ENCODE measurements at regions not wholly inside any gene's neighbourhood (a gene's known extent, or its start where the extent isn't known, plus 50 kb on each side); places are given as distances from the start of the nearest gene placed in this dataset.

GRCh38 chr2:104438481-104438880 is 415.4 kb upstream of the POU3F3 start:
- H3K9ac ChIP-seq (ENCODE audit: low read length), result no peak overlapping the region
- no peaks in the 10 kb centered on the region for H3K9me3 ChIP-seq (replicated peaks; ENCODE audit: insufficient read depth, low read length)
- H3K36me3 ChIP-seq (replicated peaks; ENCODE audit: insufficient read depth, low read length), result no peaks in the 10 kb centered on the region
- no peak for TF ChIP-seq EZH2phosphoT487 (IDR thresholded peaks at IDR 0.05; ENCODE audit: low read length)
- TF ChIP-seq, protein P1, sequence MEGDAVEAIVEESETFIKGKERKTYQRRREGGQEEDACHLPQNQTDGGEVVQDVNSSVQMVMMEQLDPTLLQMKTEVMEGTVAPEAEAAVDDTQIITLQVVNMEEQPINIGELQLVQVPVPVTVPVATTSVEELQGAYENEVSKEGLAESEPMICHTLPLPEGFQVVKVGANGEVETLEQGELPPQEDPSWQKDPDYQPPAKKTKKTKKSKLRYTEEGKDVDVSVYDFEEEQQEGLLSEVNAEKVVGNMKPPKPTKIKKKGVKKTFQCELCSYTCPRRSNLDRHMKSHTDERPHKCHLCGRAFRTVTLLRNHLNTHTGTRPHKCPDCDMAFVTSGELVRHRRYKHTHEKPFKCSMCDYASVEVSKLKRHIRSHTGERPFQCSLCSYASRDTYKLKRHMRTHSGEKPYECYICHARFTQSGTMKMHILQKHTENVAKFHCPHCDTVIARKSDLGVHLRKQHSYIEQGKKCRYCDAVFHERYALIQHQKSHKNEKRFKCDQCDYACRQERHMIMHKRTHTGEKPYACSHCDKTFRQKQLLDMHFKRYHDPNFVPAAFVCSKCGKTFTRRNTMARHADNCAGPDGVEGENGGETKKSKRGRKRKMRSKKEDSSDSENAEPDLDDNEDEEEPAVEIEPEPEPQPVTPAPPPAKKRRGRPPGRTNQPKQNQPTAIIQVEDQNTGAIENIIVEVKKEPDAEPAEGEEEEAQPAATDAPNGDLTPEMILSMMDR (IDR thresholded peaks at IDR 0.05; ENCODE audit: low read length), result no peak
- no peak for TF ChIP-seq EZH2 (optimal IDR thresholded peaks at IDR 0.05; ENCODE audit: low read depth, low read length)
- no peak overlapping the region for H3K27ac ChIP-seq (ENCODE audit: low read length)
- H3K4me1 ChIP-seq (ENCODE audit: low read length), result no peaks in the 10 kb centered on the region
- DNase-seq, result no peak
- H4K20me1 ChIP-seq (ENCODE audit: insufficient read depth, low read length), result no peaks in the 10 kb centered on the region
- no peaks in the 10 kb centered on the region for H3K79me2 ChIP-seq (ENCODE audit: low read length)
- no peak overlapping the region for H3K4me3 ChIP-seq (ENCODE audit: low read length)
- no peaks in the 10 kb centered on the region for H3K27me3 ChIP-seq (replicated peaks; ENCODE audit: insufficient read depth, low read length)
- H3K4me2 ChIP-seq (ENCODE audit: low read depth, low read length), result no peak overlapping the region
- H3K9me2 ChIP-seq (replicated peaks; ENCODE audit: insufficient read depth, low read length), result no peaks in the 10 kb centered on the region
- H2AFZ ChIP-seq (ENCODE audit: low read length), result no peak overlapping the region
- no peaks in the 10 kb centered on the region for H3F3A ChIP-seq (ENCODE audit: insufficient read depth, low read length)

- Histone ChIP-seq H4K20me1 (ENCODE audit: insufficient read depth, low read length) (no peaks in the 10 kb centered on the region), H3K9ac (ENCODE audit: low read length) (no peak overlapping the region), H2AFZ (ENCODE audit: low read length) (no peak overlapping the region), H3K9me2 (replicated peaks; ENCODE audit: insufficient read depth, low read length) (no peaks in the 10 kb centered on the region), H3K9me3 (replicated peaks; ENCODE audit: insufficient read depth, low read length) (no peaks in the 10 kb centered on the region), H3K27ac (ENCODE audit: low read length) (no peak overlapping the region), H3K27me3 (replicated peaks; ENCODE audit: insufficient read depth, low read length) (no peaks in the 10 kb centered on the region), H3K4me1 (ENCODE audit: low read length) (no peaks in the 10 kb centered on the region), H3K4me2 (ENCODE audit: low read depth, low read length) (no peak overlapping the region), H3K79me2 (ENCODE audit: low read length) (no peaks in the 10 kb centered on the region), H3K4me3 (ENCODE audit: low read length) (no peak overlapping the region), H3F3A (ENCODE audit: insufficient read depth, low read length) (no peaks in the 10 kb centered on the region), H3K36me3 (replicated peaks; ENCODE audit: insufficient read depth, low read length) (no peaks in the 10 kb centered on the region)
- DNase-seq, result no peak
- TF ChIP-seq EZH2 (optimal IDR thresholded peaks at IDR 0.05; ENCODE audit: low read depth, low read length), result no peak
- TF ChIP-seq, protein P1 (IDR thresholded peaks at IDR 0.05; ENCODE audit: low read length), result no peak
- TF ChIP-seq EZH2phosphoT487 (IDR thresholded peaks at IDR 0.05; ENCODE audit: low read length), result no peak
Measured at GRCh38 chr2:104443145-104443544, 410.8 kb upstream of the POU3F3 start.

DNA sequence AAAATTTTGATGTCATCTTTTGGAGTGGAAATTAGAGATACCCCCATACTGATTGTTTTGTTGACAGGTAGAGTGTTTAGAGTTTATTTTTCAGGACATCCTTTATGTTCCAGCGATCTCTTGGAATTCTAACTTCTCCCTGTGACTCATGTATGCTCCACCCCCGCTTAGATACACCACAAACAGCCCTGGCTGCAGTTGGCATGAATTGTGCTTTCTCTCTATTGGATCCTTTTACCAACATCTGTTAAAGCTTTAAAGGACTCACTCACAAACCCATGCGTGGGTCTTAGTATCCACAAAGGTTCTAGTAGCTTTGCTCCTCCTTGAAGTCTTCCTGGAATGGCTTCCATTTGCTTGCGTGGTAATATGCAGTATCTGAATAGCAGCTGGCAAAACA is 409.5 kb upstream of the POU3F3 start:
- Histone ChIP-seq H2AFZ (ENCODE audit: low read length) (no peak overlapping the region), H3K9me3 (replicated peaks; ENCODE audit: insufficient read depth, low read length) (no peaks in the 10 kb centered on the region)

More for the DNA sequence above, 409.5 kb upstream of the POU3F3 start:
- Histone ChIP-seq H3F3A (ENCODE audit: insufficient read depth, low read length) (no peaks in the 10 kb centered on the region), H3K9me2 (replicated peaks; ENCODE audit: insufficient read depth, low read length) (no peaks in the 10 kb centered on the region), H3K4me1 (ENCODE audit: low read length) (no peaks in the 10 kb centered on the region), H3K79me2 (ENCODE audit: low read length) (no peaks in the 10 kb centered on the region), H3K9ac (ENCODE audit: low read length) (no peak overlapping the region), H3K4me3 (ENCODE audit: low read length) (no peak overlapping the region), H3K27ac (ENCODE audit: low read length) (no peak overlapping the region), H3K36me3 (replicated peaks; ENCODE audit: insufficient read depth, low read length) (no peaks in the 10 kb centered on the region), H3K27me3 (replicated peaks; ENCODE audit: insufficient read depth, low read length) (no peaks in the 10 kb centered on the region), H3K4me2 (ENCODE audit: low read depth, low read length) (no peak overlapping the region), H4K20me1 (ENCODE audit: insufficient read depth, low read length) (no peaks in the 10 kb centered on the region)
- TF ChIP-seq, protein P1 (IDR thresholded peaks at IDR 0.05; ENCODE audit: low read length), result no peak
- no peak for TF ChIP-seq EZH2phosphoT487 (IDR thresholded peaks at IDR 0.05; ENCODE audit: low read length)
- TF ChIP-seq EZH2 (optimal IDR thresholded peaks at IDR 0.05; ENCODE audit: low read depth, low read length), result no peak
- DNase-seq, result no peak

Measured in MM.1S (cell line).